OCI-LY3 (cell line): ENCODE measurements at regions not wholly inside any gene's neighbourhood (a gene's known extent, or its start where the extent isn't known, plus 50 kb on each side); places are given as distances from the start of the nearest gene placed in this dataset.

Experiments
- EZH2phosphoT487 ChIP-seq: fragments of 200-600 bp; shearing (Covaris generic); IDR thresholded peaks from 2 replicates; pipeline ENCODE4 v1.6.1; 2018; ENCODE audit warnings: antibody characterized with exemption, mixed run types, low read depth
- TF ChIP-seq, protein P1 (sequence below): fragments of 200-600, 300-600 bp; sonication (generic); IDR thresholded peaks from 2 replicates; pipeline ENCODE4 v1.5.1; 2014; ENCODE audit warnings: antibody characterized with exemption, low read length, low read depth

DNA sequence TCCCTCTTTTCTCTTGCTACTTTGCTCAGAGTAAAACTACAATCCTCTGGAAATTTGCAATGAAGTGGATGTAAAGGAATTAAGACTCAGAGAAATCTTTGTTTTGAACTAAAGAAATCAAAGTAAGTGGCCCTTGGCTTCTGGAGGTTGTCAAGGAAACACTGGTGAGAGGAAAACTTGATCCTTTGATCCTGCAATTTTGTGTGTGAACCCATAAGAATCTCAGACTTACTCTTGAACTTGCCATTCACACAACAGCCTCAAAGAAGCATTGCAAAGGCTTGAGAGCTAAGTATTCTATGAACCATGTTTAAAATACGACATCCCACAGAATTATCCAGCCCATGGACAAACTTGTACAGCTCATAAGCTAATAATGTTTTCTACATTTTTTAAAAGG lies 827.5 kb downstream of the TAF11L14 start:
- TF ChIP-seq, protein P1, sequence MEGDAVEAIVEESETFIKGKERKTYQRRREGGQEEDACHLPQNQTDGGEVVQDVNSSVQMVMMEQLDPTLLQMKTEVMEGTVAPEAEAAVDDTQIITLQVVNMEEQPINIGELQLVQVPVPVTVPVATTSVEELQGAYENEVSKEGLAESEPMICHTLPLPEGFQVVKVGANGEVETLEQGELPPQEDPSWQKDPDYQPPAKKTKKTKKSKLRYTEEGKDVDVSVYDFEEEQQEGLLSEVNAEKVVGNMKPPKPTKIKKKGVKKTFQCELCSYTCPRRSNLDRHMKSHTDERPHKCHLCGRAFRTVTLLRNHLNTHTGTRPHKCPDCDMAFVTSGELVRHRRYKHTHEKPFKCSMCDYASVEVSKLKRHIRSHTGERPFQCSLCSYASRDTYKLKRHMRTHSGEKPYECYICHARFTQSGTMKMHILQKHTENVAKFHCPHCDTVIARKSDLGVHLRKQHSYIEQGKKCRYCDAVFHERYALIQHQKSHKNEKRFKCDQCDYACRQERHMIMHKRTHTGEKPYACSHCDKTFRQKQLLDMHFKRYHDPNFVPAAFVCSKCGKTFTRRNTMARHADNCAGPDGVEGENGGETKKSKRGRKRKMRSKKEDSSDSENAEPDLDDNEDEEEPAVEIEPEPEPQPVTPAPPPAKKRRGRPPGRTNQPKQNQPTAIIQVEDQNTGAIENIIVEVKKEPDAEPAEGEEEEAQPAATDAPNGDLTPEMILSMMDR, result no peak
- TF ChIP-seq EZH2phosphoT487, result no peak
